ENCODE measurements at regions not wholly inside any gene's neighbourhood (a gene's known extent, or its start where the extent isn't known, plus 50 kb on each side); places are given as distances from the start of the nearest gene placed in this dataset.
"Not testable (repeated sequence)": the region's sequence is repeated elsewhere in the genome, so short reads cannot be mapped to it uniquely, and the experiment has no call there.

GRCh38 chr4:188391349-188391748, 252.1 kb downstream of the TRIML1 start:
- TF ChIP-seq POLR2A (IDR thresholded peaks at IDR 0.05; ENCODE audit: low read depth, low read length); TAF1 (IDR thresholded peaks at IDR 0.05; ENCODE audit: borderline replicate concordance, low read depth, low read length); POLR2AphosphoS5 (IDR thresholded peaks at IDR 0.05; ENCODE audit: low read depth, low read length): not testable (repeated sequence)

Data from GM12892 (cell line).